HG03039 (cell line): ENCODE measurements at regions not wholly inside any gene's neighbourhood (a gene's known extent, or its start where the extent isn't known, plus 50 kb on each side); places are given as distances from the start of the nearest gene placed in this dataset.

Experiments used
- ATAC-seq: cut with Tn5 transposase; IDR thresholded peaks from one replicate; pipeline ENCODE4 v1.9.1; 2021; ENCODE audit warnings: mild to moderate bottlenecking, moderate library complexity; ENCODE audit not compliant: unreplicated experiment

GRCh38 chr2:8165550-8165949, 516.3 kb upstream of the ID2 start:
- ATAC-seq = no peak

GRCh38 chr2:8168022-8168717, 513.7 kb upstream of the ID2 start:
- no peak for ATAC-seq

DNA sequence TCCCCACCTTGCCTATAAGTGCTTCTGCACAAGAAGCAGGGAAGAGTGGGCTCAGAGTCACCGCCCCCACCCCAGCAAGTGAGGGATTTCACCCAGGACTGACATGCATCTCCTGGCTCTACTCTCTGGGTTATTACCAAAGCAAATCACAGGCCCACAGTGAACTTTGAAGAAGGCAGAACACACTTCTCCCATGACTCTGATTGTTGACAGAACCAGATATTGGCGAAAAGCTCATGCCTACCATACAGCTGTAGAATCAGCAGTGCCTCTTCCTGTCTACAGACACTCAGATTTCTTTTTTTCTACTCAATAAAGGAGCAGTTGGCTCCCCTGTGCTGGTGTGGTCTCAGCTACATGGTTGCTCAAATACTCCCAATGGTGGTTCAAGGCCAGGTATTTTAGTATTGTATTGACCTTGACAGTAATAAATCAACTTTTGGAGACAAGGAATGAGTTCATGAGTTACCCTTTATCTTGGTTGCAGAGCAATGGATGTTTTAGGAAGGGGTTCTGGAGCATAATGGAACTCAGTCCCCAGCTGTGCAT, 512.9 kb upstream of the ID2 start:
- no peak for ATAC-seq

DNA sequence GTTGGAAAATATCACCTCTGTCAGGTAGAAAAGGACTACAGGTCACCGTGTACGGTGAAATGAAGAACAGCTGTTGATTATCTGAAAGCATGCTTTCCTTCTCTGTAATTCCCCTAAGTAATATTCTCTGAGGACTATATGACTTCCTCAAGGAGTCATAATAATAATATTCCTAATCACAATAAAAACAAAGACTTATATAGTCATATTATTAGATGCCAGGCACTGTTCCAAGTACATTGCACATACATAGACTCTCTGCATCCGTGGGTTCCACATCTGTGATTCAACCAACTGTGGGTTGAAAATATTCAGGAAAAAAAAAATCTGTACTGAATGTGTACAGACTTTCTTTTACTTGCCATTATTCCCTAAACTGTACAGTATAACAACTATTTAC, 512.4 kb upstream of the ID2 start:
- no peak for ATAC-seq

DNA sequence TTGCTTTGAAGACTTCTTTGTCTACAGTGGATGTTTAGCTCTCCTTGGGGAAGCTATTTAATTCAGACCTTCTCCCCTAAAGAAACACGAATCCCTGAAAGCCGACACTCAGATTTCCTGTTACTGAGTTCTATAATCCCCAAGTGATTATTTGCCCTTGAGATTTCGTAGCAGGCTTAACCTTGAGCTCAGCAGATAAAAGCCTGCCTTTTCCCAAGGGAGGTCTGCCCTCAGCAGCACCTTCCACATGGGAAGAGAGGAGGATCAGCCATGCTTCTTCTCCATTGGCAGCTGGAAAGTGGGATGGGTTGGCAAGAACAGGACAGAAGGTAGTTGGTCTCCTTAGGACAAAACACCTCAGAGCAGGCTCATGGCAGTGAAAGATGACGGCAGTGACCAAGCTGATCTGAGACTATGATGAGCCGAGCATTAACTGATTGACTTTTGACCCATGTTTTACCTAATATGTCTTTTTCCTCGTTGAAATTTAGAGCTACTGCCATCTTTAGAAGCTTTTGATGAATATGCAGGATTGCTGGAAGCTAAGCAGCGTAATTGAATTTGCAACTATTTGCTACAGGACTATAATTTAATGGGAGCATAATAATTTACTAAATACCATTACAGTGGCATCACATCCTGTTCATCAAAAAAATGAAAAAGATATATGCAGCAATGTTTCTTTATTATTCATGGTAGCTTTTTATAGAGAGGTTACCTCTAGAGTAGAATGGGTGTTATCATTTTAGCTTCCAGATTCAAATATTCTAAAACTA, 511.1 kb upstream of the ID2 start:
- ATAC-seq = no peak

- no peak for ATAC-seq
Measured at GRCh38 chr2:8171608-8172007, 510.2 kb upstream of the ID2 start.

- ATAC-seq = no peak
Measured at GRCh38 chr2:8172661-8173060, 509.2 kb upstream of the ID2 start.

GRCh38 chr2:8174641-8175257, 507.1 kb upstream of the ID2 start:
- ATAC-seq = no peak

DNA sequence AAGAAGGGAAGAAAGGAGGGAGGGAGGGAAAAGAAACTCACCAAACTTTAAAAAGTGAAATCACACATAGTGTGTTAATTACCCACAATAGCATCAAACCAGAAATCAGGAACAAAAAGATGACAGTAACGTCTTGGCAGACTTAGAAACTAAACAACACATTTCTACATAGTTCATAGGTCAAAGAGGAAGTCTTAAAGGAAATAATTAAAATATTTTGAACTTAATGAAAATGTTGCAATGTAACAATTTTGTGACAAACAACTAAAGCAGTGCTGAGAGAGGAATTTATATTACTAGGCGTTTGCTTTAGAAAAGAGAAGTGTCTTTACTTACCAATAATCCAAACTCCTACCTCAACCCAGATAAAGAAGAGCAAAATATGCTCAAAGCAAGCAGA, 505.0 kb upstream of the ID2 start:
- no peak for ATAC-seq

DNA sequence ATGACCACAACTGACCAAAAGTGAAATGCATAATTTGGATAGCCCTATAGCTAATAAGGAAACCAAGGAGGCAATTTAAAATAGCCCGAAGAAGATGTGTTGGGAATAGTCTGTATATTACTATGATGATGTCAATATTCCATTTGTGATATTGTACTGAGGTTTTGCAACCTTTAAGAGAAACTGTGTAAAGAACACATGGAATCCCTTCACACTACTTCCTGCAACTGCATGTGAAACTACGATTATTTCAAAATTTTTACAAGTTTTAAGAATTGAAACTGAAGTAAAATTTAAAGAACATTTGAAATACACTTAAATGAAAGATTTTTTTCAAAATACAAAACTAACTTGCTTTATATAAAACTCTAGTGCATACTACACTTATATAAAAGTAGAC, 504.3 kb upstream of the ID2 start:
- no peak for ATAC-seq

GRCh38 chr2:8178911-8179310, 502.9 kb upstream of the ID2 start:
- no peak for ATAC-seq

GRCh38 chr2:8189316-8189715, 492.5 kb upstream of the ID2 start:
- ATAC-seq = no peak

GRCh38 chr2:8190279-8190678, 491.6 kb upstream of the ID2 start:
- no peak for ATAC-seq

GRCh38 chr2:8191427-8191826, 490.4 kb upstream of the ID2 start:
- ATAC-seq = no peak

DNA sequence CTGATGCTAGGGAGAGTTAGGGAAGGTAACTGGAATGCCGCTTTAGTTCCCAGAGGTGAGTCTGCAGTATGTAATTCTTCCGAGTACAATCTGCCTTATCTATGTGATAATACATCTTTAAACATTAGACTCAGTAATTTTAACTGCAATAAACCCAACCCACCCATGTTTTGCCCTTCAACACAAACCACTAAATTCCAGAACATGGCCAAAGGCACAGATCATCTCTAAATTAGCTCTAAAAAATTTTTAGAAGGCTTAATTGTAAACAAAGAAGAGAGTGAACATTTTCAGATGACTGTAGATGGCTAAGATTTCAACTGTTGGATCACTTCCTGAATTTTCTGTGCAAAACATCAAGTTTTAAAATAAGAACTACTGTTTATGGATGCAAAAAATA, 488.7 kb upstream of the ID2 start:
- ATAC-seq = no peak

DNA sequence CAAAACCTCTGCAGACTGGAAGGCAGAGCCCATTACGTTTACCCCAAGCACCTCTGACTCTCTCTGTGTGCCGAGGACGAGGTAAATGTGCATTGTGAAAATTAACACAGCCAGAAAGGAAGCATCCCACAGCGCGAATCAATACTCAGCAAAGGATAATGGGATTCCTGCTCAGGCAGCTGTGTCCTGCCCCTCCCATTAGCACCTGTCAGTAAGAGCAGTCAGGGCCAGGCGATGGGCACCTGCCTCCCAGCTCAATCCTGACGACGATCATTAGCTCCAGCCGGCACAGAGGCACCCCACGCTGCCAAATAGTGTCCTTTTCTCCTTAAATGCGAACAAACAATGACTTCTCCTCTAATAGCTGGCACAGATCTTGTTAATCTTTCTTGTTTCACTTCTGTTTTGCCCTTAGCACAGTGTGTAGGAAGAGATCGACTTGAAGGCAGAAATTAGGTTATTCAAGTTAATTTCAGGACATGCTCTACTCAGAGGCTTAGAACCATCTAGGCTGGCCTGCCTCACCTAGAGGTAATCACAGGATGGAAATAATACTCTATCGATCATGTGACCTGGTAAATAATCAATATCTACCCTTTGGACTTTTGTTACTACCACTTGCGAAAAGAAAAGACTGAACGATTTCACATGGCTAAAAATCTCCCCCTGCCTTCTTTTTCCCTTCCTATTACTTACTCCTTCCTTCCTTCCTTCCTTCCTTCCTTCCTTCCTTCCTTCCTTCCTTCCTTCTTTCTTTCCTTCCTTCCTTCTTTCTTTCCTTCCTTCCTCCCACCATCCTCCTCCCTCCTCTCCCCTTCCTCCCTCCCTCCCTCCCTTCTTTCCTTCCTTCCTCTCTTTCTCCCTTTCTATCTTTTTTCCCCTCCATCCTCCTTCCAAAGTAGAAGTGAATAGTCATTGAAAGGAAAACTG, 487.9 kb upstream of the ID2 start:
- no peak for ATAC-seq

- no peak for ATAC-seq
Measured at GRCh38 chr2:8195784-8196183, 486.1 kb upstream of the ID2 start.

DNA sequence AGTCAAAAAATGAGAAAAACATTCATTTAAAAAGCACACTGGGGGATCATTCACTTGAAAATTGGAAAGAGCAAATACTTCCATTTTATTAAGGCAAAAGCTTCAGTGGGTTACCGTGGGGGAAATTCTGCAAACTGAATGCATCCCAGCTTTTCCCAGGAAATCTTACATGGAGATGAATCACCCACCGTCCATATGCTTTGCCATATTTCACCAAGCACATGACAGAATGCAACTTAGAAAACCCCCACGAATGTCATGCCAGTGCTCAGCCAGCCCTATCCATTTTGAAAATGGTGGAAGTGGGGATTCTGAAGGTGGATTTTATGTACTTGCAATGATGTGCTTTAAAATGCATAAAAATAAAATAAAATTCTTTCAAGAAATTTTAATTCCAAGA, 485.5 kb upstream of the ID2 start:
- no peak for ATAC-seq

- no peak for ATAC-seq
Measured at GRCh38 chr2:8197101-8197500, 484.8 kb upstream of the ID2 start.

DNA sequence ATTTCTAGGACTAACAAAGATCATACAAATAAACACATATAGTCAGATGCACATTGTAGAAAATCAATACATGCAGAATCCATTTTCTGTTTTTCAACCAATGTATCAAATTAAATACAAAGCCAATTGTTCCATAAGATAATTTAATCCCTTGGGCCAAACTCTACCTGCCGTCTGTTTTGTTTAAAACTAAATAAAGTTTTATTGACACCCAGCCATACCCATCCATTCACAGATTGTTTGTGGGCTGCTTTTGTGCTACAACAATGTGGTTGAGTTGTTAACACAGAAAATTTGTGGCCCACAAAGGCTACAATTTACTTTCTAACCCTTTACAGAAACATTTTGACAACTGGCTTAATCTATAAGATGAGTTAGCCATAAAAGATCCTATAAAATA, 484.0 kb upstream of the ID2 start:
- ATAC-seq = no peak
